ENCODE measurements at regions not wholly inside any gene's neighbourhood (a gene's known extent, or its start where the extent isn't known, plus 50 kb on each side); places are given as distances from the start of the nearest gene placed in this dataset.

DNA sequence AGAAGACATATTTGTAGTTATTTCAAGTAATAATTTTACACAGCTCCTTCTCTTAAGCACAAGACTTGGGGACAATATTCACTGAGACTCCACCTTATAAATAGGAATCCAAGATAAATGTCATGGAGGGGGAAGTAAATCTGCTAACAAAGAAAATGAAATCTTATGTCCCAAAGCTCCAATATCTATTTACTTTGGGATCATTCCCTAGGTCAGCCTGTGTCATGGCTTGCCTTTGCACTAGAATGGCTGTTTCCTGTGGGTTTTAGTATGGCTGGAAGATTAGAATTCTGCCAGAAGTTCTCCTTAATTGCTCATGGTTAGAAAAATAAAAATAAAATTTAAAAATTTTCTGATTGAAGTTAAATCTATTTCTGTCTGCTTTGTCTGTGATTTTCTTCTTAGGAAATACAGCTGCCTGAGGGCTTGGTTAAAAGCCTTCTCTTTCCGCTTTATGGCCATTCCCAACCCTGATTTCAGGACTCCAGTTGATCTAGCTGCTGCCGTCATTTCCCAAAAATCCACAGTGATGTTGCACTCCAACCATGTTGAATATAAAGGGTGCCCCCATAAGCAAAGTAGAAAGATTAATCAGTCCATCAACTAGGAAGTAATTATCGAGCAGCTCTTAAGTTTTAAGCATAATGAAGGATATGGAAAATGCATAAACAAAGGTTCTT is 326.4 kb upstream of the LYPLAL1 start:
- no peaks in the 10 kb centered on the region for H3K36me3 ChIP-seq (ENCODE audit: insufficient read depth, low read length)
- no peaks in the 10 kb centered on the region for H3K4me1 ChIP-seq (ENCODE audit: insufficient read depth, low read length)
- no peaks in the 10 kb centered on the region for H3K27me3 ChIP-seq (ENCODE audit: control insufficient read depth in 1 of 2, insufficient read depth in 2 of 2, low read length in 2 of 2)
- no peak overlapping the region for H3K27ac ChIP-seq (ENCODE audit: low read depth, low read length)
- no peak overlapping the region for H3K9ac ChIP-seq (ENCODE audit: low read length)
- no peak overlapping the region for H3K4me3 ChIP-seq (ENCODE audit: low read depth in 1 of 2, low read length in 2 of 2)
- no peaks in the 10 kb centered on the region for H3K9me3 ChIP-seq (ENCODE audit: low read length)

DNA sequence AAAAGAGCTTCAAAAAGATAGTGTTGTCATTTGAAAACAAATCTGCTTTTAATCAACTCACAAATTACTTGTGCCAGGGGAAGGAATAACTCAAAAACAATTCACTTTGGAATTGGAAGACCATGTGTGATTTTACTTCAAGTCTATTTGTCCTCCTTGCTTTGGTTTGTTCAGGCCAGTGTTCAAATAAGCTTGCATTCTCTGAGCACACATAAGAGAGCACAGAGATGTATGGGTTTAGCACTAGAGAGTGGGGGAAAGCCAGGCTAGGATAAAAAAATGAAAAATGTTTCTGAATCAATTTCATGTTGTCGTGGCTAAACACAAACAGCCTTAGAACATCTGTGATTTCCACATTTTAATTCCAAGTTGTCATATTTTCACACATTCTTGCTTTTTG is 325.7 kb upstream of the LYPLAL1 start:
- Histone ChIP-seq H3K4me3 (ENCODE audit: low read depth in 1 of 2, low read length in 2 of 2) (no peak overlapping the region), H3K9me3 (ENCODE audit: low read length) (no peaks in the 10 kb centered on the region), H3K36me3 (ENCODE audit: insufficient read depth, low read length) (no peaks in the 10 kb centered on the region), H3K4me1 (ENCODE audit: insufficient read depth, low read length) (no peaks in the 10 kb centered on the region), H3K9ac (ENCODE audit: low read length) (no peak overlapping the region), H3K27ac (ENCODE audit: low read depth, low read length) (no peak overlapping the region), H3K27me3 (ENCODE audit: control insufficient read depth in 1 of 2, insufficient read depth in 2 of 2, low read length in 2 of 2) (no peaks in the 10 kb centered on the region)

DNA sequence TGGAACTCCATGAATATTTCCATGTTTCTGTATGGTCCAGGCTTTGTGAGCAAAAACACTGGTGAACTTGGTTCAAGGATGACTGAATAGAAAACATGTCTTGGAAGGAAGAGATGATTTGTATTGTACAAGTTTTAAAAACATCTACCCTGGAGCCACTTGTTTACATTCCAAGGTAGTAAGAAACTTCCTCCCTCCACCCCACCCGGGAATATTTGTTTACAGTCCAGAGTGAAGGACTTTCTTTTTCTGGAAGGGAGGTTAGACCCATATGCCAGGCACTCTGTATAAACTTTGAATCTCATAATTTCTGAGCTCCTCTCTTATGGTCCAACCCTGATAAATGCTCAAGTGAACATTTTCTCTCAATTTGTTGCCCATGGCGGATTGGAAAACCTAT is 323.3 kb upstream of the LYPLAL1 start:
- Histone ChIP-seq H3K4me3 (ENCODE audit: low read depth in 1 of 2, low read length in 2 of 2) (no peak overlapping the region), H3K27ac (ENCODE audit: low read depth, low read length) (no peak overlapping the region), H3K4me1 (ENCODE audit: insufficient read depth, low read length) (no peaks in the 10 kb centered on the region), H3K27me3 (ENCODE audit: control insufficient read depth in 1 of 2, insufficient read depth in 2 of 2, low read length in 2 of 2) (no peaks in the 10 kb centered on the region), H3K9ac (ENCODE audit: low read length) (no peak overlapping the region), H3K36me3 (ENCODE audit: insufficient read depth, low read length) (no peaks in the 10 kb centered on the region), H3K9me3 (ENCODE audit: low read length) (no peaks in the 10 kb centered on the region)

DNA sequence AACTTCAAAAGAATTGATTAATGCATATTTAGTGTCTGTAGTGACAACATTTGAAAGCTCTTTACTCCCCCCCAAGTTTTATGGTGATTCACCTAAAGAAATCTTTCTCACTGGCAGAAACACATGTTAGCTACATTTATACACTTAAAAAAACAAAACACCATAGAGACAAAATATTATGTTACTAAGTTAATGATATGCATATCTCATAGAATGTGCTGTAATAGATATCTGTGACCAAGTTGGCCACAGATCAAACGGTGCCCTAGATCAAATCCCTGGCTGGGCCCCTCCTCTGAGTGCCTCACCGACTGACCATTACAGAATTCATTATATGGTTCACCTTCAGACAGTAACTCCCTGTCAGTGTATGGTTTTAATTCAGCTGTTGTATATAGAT is 322.1 kb upstream of the LYPLAL1 start:
- H3K36me3 ChIP-seq (ENCODE audit: insufficient read depth, low read length) = no peaks in the 10 kb centered on the region
- no peak overlapping the region for H3K4me3 ChIP-seq (ENCODE audit: low read depth in 1 of 2, low read length in 2 of 2)
- no peaks in the 10 kb centered on the region for H3K4me1 ChIP-seq (ENCODE audit: insufficient read depth, low read length)
- no peak overlapping the region for H3K27ac ChIP-seq (ENCODE audit: low read depth, low read length)
- no peak overlapping the region for H3K9ac ChIP-seq (ENCODE audit: low read length)
- no peaks in the 10 kb centered on the region for H3K9me3 ChIP-seq (ENCODE audit: low read length)
- H3K27me3 ChIP-seq (ENCODE audit: control insufficient read depth in 1 of 2, insufficient read depth in 2 of 2, low read length in 2 of 2) = no peaks in the 10 kb centered on the region

DNA sequence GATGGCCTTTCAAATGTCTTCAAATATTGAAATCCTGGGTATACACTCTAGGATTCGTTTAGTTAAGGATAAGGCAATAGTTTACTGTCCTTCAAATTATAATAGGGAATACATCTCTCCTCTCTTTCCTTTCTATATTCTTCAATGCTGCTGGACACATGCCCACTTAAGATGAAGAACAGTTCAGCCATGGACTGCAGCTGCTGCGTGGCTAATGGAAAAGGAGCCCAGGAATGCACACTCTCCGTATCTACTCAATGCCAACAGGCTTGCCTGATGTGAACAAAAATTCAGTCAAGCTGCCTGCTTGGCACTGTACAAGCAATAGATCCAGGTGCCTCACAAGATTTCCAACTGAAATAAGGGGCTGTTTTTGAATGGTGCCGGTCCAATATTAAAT is 321.2 kb upstream of the LYPLAL1 start:
- Histone ChIP-seq H3K9me3 (ENCODE audit: low read length) (no peaks in the 10 kb centered on the region), H3K27me3 (ENCODE audit: control insufficient read depth in 1 of 2, insufficient read depth in 2 of 2, low read length in 2 of 2) (no peaks in the 10 kb centered on the region), H3K4me3 (ENCODE audit: low read depth in 1 of 2, low read length in 2 of 2) (no peak overlapping the region), H3K36me3 (ENCODE audit: insufficient read depth, low read length) (no peaks in the 10 kb centered on the region), H3K27ac (ENCODE audit: low read depth, low read length) (no peak overlapping the region), H3K4me1 (ENCODE audit: insufficient read depth, low read length) (no peaks in the 10 kb centered on the region), H3K9ac (ENCODE audit: low read length) (no peak overlapping the region)

DNA sequence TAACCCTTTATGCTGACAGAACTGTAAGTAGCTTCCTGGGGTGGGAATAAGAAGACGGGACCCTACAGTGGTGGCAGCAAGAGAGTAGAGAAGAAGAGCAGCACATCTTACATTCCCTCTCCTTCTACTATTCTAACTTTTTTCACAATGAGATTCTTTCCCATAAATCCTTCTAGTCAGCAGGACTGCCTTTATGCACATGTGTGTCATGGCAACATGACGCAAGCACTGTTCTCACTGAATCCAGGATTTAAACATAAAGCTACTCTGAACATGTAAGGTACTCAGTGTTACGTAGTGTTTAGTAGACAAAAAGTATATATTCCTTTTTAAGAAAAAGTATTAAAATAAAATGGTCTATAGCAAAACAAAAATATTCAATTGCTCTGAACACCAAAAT is 309.7 kb upstream of the LYPLAL1 start:
- H3K27ac ChIP-seq (ENCODE audit: low read depth, low read length) = no peak overlapping the region
- H3K9me3 ChIP-seq (ENCODE audit: low read length) = no peaks in the 10 kb centered on the region
- H3K4me1 ChIP-seq (ENCODE audit: insufficient read depth, low read length) = no peaks in the 10 kb centered on the region
- H3K9ac ChIP-seq (ENCODE audit: low read length) = no peak overlapping the region
- no peak overlapping the region for H3K4me3 ChIP-seq (ENCODE audit: low read depth in 1 of 2, low read length in 2 of 2)
- H3K36me3 ChIP-seq (ENCODE audit: insufficient read depth, low read length) = no peaks in the 10 kb centered on the region
- H3K27me3 ChIP-seq (ENCODE audit: control insufficient read depth in 1 of 2, insufficient read depth in 2 of 2, low read length in 2 of 2) = no peaks in the 10 kb centered on the region

DNA sequence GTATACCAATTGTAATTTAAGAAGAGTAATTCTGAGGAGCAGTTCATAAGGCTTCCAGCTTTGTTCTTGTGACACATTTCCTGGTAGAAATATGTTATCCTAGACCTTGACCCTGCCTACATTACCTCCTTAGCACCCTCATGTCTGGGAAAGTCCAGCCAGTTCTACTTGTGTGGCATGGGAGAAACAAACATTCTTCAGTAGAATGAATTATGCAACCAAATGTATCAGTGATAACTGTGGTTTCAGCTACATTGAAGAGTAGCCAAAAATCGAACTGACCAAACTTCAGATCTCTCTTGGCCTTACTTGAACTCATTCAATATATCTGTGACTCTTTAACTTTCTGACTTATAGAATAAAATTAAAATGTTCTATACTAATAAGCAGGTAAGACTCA is 308.1 kb upstream of the LYPLAL1 start:
- H3K27me3 ChIP-seq (ENCODE audit: control insufficient read depth in 1 of 2, insufficient read depth in 2 of 2, low read length in 2 of 2) = no peaks in the 10 kb centered on the region
- no peaks in the 10 kb centered on the region for H3K9me3 ChIP-seq (ENCODE audit: low read length)
- no peak overlapping the region for H3K9ac ChIP-seq (ENCODE audit: low read length)
- H3K4me3 ChIP-seq (ENCODE audit: low read depth in 1 of 2, low read length in 2 of 2) = no peak overlapping the region
- H3K4me1 ChIP-seq (ENCODE audit: insufficient read depth, low read length) = no peaks in the 10 kb centered on the region
- no peak overlapping the region for H3K27ac ChIP-seq (ENCODE audit: low read depth, low read length)
- no peaks in the 10 kb centered on the region for H3K36me3 ChIP-seq (ENCODE audit: insufficient read depth, low read length)

DNA sequence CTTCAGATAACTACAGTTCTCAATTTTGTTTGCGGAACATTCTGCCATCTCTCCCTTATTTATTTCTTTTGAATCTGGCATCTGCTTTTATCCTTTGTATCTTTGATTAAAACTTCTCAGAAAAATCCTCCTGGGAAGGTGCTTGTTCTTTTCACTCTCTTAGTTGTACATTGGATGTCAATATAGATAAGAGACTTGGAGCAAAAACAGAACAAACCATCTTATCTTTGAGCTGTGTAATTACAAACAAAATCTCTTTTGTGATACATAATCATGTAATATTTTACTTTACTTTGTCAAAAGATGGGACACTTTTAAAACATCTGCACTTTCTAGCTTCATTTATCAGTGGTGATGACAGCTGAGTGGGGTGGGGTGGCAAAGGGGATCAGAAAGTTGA is 307.2 kb upstream of the LYPLAL1 start:
- H3K9ac ChIP-seq (ENCODE audit: low read length) = no peak overlapping the region
- no peak overlapping the region for H3K4me3 ChIP-seq (ENCODE audit: low read depth in 1 of 2, low read length in 2 of 2)
- H3K27ac ChIP-seq (ENCODE audit: low read depth, low read length) = no peak overlapping the region

DNA sequence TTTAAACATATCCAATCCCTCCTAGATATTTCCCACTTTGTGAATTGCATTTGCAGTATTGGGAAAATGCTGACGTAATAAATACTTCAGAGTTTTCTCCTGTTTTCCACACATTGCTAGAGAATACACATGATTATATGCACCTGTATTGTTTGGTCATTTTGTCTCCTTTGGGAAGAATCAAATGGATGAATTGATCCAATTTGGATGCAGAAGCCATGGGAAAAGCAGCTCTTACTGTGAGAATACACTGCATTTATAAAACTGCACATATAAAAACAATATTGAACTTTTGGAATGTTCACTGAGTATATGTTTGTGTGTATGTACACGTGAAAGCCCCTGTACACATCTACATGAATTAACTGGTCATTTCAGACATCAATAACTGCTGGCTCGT is 306.6 kb upstream of the LYPLAL1 start:
- Histone ChIP-seq H3K4me3 (ENCODE audit: low read depth in 1 of 2, low read length in 2 of 2) (no peak overlapping the region), H3K4me1 (ENCODE audit: insufficient read depth, low read length) (no peaks in the 10 kb centered on the region), H3K9ac (ENCODE audit: low read length) (no peak overlapping the region), H3K36me3 (ENCODE audit: insufficient read depth, low read length) (no peaks in the 10 kb centered on the region), H3K9me3 (ENCODE audit: low read length) (no peaks in the 10 kb centered on the region), H3K27ac (ENCODE audit: low read depth, low read length) (no peak overlapping the region), H3K27me3 (ENCODE audit: control insufficient read depth in 1 of 2, insufficient read depth in 2 of 2, low read length in 2 of 2) (no peaks in the 10 kb centered on the region)

More for the DNA sequence above, 307.2 kb upstream of the LYPLAL1 start:
- Histone ChIP-seq H3K9me3 (ENCODE audit: low read length) (no peaks in the 10 kb centered on the region), H3K4me1 (ENCODE audit: insufficient read depth, low read length) (no peaks in the 10 kb centered on the region), H3K36me3 (ENCODE audit: insufficient read depth, low read length) (no peaks in the 10 kb centered on the region), H3K27me3 (ENCODE audit: control insufficient read depth in 1 of 2, insufficient read depth in 2 of 2, low read length in 2 of 2) (no peaks in the 10 kb centered on the region)

DNA sequence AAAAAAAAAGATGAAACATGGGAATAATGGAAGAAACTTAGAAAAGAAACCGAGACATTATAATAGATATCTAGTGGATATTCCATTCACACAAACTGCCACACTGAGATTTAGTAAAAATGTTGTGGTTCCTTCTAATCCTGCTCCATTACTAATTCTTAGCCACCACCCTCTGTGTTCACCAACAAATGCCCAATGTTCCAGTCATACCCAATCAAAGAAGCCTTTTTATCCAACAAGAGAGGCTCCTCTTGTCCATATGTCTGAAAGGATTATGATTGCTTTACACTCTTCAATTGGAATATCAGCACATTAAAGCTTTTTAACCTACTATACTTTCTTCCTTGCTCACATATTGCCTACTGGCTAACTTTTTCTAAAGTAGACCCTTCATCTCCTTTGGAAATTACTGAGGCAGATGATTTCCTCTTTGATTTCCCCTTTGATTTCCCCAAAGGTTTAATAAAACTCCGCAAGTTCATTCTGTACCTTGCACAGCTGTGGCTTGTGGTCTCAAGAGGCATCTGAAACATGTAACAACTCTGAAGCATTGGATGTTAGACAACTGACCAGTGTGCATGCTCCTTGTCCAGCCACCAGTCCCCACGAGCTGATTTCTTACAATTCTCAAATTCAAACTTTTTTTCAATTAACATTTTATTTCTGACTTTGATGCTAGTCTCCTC is 305.6 kb upstream of the LYPLAL1 start:
- H3K4me1 ChIP-seq (ENCODE audit: insufficient read depth, low read length) = no peaks in the 10 kb centered on the region
- no peaks in the 10 kb centered on the region for H3K36me3 ChIP-seq (ENCODE audit: insufficient read depth, low read length)
- no peak overlapping the region for H3K9ac ChIP-seq (ENCODE audit: low read length)
- H3K27me3 ChIP-seq (ENCODE audit: control insufficient read depth in 1 of 2, insufficient read depth in 2 of 2, low read length in 2 of 2) = no peaks in the 10 kb centered on the region
- H3K27ac ChIP-seq (ENCODE audit: low read depth, low read length) = no peak overlapping the region
- H3K4me3 ChIP-seq (ENCODE audit: low read depth in 1 of 2, low read length in 2 of 2) = no peak overlapping the region
- no peaks in the 10 kb centered on the region for H3K9me3 ChIP-seq (ENCODE audit: low read length)

DNA sequence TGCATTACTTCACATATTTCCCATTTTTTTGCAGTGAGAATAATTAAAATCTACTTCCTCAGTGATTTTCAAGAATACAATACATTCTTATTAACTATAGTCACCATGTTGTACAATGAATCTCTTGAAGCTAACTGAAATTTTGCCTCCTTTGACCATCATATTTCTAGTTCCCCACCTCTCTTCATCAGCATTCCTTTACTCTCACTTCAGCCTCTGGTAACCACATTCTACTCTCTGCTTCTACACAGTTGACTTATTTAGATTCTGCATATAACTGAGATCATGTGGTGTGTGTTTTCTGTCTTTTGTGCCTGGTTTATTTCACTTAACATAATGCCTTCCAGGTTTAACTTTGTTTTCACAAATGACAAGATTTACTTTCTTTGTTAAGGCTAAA is 304.4 kb upstream of the LYPLAL1 start:
- Histone ChIP-seq H3K9me3 (ENCODE audit: low read length) (no peaks in the 10 kb centered on the region), H3K36me3 (ENCODE audit: insufficient read depth, low read length) (no peaks in the 10 kb centered on the region), H3K4me3 (ENCODE audit: low read depth in 1 of 2, low read length in 2 of 2) (no peak overlapping the region), H3K27ac (ENCODE audit: low read depth, low read length) (no peak overlapping the region), H3K27me3 (ENCODE audit: control insufficient read depth in 1 of 2, insufficient read depth in 2 of 2, low read length in 2 of 2) (no peaks in the 10 kb centered on the region), H3K9ac (ENCODE audit: low read length) (no peak overlapping the region), H3K4me1 (ENCODE audit: insufficient read depth, low read length) (no peaks in the 10 kb centered on the region)

DNA sequence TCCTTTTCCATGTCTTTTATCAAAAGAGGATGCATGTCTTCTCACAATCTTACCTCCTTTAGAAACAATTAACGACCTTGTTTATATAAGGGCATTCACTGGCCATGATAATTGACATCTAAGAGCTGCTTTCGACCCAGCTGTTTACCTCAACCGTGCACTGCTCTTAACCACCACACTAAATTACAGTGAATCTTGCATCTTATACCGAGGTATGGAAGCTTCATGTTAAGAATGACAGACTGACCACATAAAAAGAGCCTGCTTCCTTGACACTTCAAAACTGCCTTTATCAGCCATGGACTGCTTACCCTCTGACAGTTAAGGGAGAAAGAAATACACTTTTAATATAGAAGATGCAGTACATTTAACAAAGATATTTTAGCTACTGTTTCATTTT is 301.7 kb upstream of the LYPLAL1 start:
- H3K27me3 ChIP-seq (ENCODE audit: control insufficient read depth in 1 of 2, insufficient read depth in 2 of 2, low read length in 2 of 2) = no peaks in the 10 kb centered on the region
- H3K9ac ChIP-seq (ENCODE audit: low read length) = no peak overlapping the region
- no peaks in the 10 kb centered on the region for H3K36me3 ChIP-seq (ENCODE audit: insufficient read depth, low read length)
- no peak overlapping the region for H3K4me3 ChIP-seq (ENCODE audit: low read depth in 1 of 2, low read length in 2 of 2)
- H3K4me1 ChIP-seq (ENCODE audit: insufficient read depth, low read length) = no peaks in the 10 kb centered on the region
- H3K9me3 ChIP-seq (ENCODE audit: low read length) = no peaks in the 10 kb centered on the region
- no peak overlapping the region for H3K27ac ChIP-seq (ENCODE audit: low read depth, low read length)
